ENCODE measurements at regions not wholly inside any gene's neighbourhood (a gene's known extent, or its start where the extent isn't known, plus 50 kb on each side); places are given as distances from the start of the nearest gene placed in this dataset.

DNA sequence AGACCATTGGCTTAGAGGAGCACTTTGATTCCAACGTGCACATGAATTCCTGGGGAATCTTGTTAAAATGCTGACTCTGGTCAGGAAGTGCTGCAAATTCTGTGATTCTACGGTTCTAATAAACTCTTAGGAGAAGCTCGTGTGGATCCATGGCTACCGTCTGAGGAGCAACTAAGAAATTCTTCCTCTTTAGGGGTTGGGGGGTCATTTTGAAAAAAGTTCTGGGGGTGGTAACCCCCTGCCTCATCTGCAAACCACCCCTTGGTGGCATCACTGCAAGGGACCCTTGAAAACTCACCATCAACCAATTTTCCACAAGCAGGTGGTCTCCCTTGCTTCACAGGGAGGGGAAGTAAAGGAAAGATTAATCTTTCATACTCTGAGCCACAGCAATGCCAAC lies 52.2 kb upstream of the IGF1R start:
- no peak for TF ChIP-seq CTCF (IDR thresholded peaks at IDR 0.05)
- TF ChIP-seq POLR2A (IDR thresholded peaks at IDR 0.05) = no peak
